ENCODE measurements at regions not wholly inside any gene's neighbourhood (a gene's known extent, or its start where the extent isn't known, plus 50 kb on each side); places are given as distances from the start of the nearest gene placed in this dataset.

DNA sequence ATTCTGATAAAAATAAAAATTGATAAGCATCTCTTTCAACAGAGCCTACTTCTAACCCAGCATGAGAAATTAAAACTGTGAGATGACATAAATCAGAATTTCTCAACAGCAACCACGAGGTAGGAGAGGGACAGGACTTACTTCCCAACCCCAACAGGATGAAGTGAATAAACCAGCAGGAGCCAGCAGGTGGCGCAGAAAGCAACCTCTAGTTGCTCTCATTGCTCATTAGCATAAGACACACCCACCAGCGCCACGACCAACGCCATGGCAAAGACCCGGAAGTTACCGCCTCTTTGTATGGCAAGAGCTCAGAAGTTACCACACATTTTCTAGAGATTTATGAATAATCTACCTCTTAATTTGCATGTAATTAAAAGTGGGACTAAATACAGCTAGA is 189.4 kb upstream of the CDH8 start:
- Histone ChIP-seq H3K27me3 (ENCODE audit: control insufficient read depth in 1 of 2, insufficient read depth in 2 of 2, low read length in 2 of 2) (no peaks in the 10 kb centered on the region), H3K9me3 (ENCODE audit: control insufficient read depth in 1 of 2, low read length in 2 of 2) (peaks cover 0 to 4% of the 10 kb centered on the region in 2 donors), H3K4me3 (ENCODE audit: low read depth in 1 of 2, low read length in 2 of 2) (no peak overlapping the region), H3K36me3 (ENCODE audit: control insufficient read depth in 1 of 2, insufficient read depth in 2 of 2, low read length in 2 of 2) (no peaks in the 10 kb centered on the region), H3K27ac (ENCODE audit: low read depth, low read length) (no peak overlapping the region), H3K4me1 (ENCODE audit: control insufficient read depth in 1 of 2, insufficient read depth in 2 of 2, low read length in 2 of 2) (no peaks in the 10 kb centered on the region), H3K9ac (ENCODE audit: low read depth in 1 of 2, low read length in 2 of 2) (no peak overlapping the region)

GRCh38 chr16:62224646-62225209 is 188.5 kb upstream of the CDH8 start:
- Histone ChIP-seq H3K4me1 (ENCODE audit: control insufficient read depth in 1 of 2, insufficient read depth in 2 of 2, low read length in 2 of 2) (no peaks in the 10 kb centered on the region), H3K36me3 (ENCODE audit: control insufficient read depth in 1 of 2, insufficient read depth in 2 of 2, low read length in 2 of 2) (no peaks in the 10 kb centered on the region), H3K27me3 (ENCODE audit: control insufficient read depth in 1 of 2, insufficient read depth in 2 of 2, low read length in 2 of 2) (no peaks in the 10 kb centered on the region), H3K4me3 (ENCODE audit: low read depth in 1 of 2, low read length in 2 of 2) (no peak overlapping the region), H3K9me3 (ENCODE audit: control insufficient read depth in 1 of 2, low read length in 2 of 2) (no peaks in the 10 kb centered on the region), H3K9ac (ENCODE audit: low read depth in 1 of 2, low read length in 2 of 2) (no peak overlapping the region), H3K27ac (ENCODE audit: low read depth, low read length) (no peak overlapping the region)

DNA sequence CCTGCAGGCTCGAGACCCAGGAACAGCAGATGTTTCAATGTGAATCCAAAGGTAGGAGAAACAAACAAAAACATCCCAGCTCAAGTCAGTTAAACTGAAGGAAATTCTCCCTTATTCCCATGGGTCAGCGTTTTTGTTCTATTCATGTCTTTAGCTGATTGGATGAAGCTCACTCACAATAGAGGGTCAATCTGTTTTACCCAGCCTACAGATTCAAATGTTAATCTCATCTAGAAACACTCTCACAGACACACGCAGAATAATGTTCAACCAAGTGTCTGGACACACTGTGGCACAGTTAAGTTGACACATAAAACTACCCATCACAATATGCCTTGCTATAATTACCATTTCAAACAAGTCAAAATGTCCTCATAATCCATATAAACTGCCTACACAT is 180.6 kb upstream of the CDH8 start:
- Histone ChIP-seq H3K9ac (ENCODE audit: low read depth in 1 of 2, low read length in 2 of 2) (no peak overlapping the region), H3K9me3 (ENCODE audit: control insufficient read depth in 1 of 2, low read length in 2 of 2) (peaks cover 0 to 4% of the 10 kb centered on the region in 2 donors), H3K4me1 (ENCODE audit: control insufficient read depth in 1 of 2, insufficient read depth in 2 of 2, low read length in 2 of 2) (no peaks in the 10 kb centered on the region), H3K27me3 (ENCODE audit: control insufficient read depth in 1 of 2, insufficient read depth in 2 of 2, low read length in 2 of 2) (no peaks in the 10 kb centered on the region), H3K36me3 (ENCODE audit: control insufficient read depth in 1 of 2, insufficient read depth in 2 of 2, low read length in 2 of 2) (no peaks in the 10 kb centered on the region), H3K27ac (ENCODE audit: low read depth, low read length) (no peak overlapping the region), H3K4me3 (ENCODE audit: low read depth in 1 of 2, low read length in 2 of 2) (no peak overlapping the region)

DNA sequence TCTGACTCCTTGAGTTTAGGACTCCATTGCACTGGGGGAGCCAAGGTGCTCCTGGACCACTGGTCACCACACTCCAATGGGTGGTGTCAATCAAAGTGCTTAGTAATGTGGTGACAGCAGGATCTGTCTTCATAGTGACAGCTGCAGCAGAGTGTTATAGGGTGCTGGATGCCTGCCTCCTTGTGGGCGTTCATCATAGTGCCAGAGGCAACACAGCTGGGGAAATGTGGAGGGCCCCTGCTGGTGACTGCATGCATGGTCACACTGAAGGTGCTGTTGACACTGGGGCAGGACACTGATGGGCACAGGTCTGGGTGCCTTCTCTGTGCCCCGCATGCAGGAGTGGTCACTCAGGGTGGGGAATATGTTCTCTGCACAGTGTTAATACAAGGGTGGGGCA is 177.5 kb upstream of the CDH8 start:
- no peaks in the 10 kb centered on the region for H3K4me1 ChIP-seq (ENCODE audit: control insufficient read depth in 1 of 2, insufficient read depth in 2 of 2, low read length in 2 of 2)
- H3K27me3 ChIP-seq (ENCODE audit: control insufficient read depth in 1 of 2, insufficient read depth in 2 of 2, low read length in 2 of 2) = no peaks in the 10 kb centered on the region

DNA sequence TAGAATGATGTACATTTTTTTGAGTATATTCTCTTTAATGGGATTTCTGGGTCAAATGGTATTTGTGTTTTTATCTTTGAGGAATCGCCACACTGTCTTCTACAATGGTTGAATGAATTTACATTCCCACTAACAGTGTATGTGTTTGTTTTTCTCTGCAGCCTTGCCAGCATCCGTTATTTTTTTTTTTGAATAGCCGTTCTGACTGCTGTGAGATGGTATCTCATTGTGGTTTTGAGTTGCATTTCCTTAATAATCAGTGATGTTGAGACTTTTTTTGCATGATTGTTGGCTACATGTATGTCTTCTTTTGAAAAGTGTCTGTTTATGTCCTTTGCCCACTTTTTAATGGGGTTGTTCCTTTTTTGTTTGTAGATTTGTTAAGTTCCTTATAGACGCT is 172.7 kb upstream of the CDH8 start:
- Histone ChIP-seq H3K9me3 (ENCODE audit: control insufficient read depth in 1 of 2, low read length in 2 of 2) (peaks cover 0 to 3% of the 10 kb centered on the region in 2 donors), H3K4me1 (ENCODE audit: control insufficient read depth in 1 of 2, insufficient read depth in 2 of 2, low read length in 2 of 2) (no peaks in the 10 kb centered on the region), H3K4me3 (ENCODE audit: low read depth in 1 of 2, low read length in 2 of 2) (no peak overlapping the region), H3K27me3 (ENCODE audit: control insufficient read depth in 1 of 2, insufficient read depth in 2 of 2, low read length in 2 of 2) (no peaks in the 10 kb centered on the region), H3K36me3 (ENCODE audit: control insufficient read depth in 1 of 2, insufficient read depth in 2 of 2, low read length in 2 of 2) (no peaks in the 10 kb centered on the region), H3K27ac (ENCODE audit: low read depth, low read length) (no peak overlapping the region), H3K9ac (ENCODE audit: low read depth in 1 of 2, low read length in 2 of 2) (no peak overlapping the region)

More for the DNA sequence above, 177.5 kb upstream of the CDH8 start:
- Histone ChIP-seq H3K9me3 (ENCODE audit: control insufficient read depth in 1 of 2, low read length in 2 of 2) (peaks cover 0 to 4% of the 10 kb centered on the region in 2 donors), H3K36me3 (ENCODE audit: control insufficient read depth in 1 of 2, insufficient read depth in 2 of 2, low read length in 2 of 2) (no peaks in the 10 kb centered on the region), H3K27ac (ENCODE audit: low read depth, low read length) (no peak overlapping the region), H3K4me3 (ENCODE audit: low read depth in 1 of 2, low read length in 2 of 2) (no peak overlapping the region), H3K9ac (ENCODE audit: low read depth in 1 of 2, low read length in 2 of 2) (no peak overlapping the region)

GRCh38 chr16:62205459-62205858 is 169.2 kb upstream of the CDH8 start:
- Histone ChIP-seq H3K4me3 (ENCODE audit: low read depth in 1 of 2, low read length in 2 of 2) (no peak overlapping the region), H3K27me3 (ENCODE audit: control insufficient read depth in 1 of 2, insufficient read depth in 2 of 2, low read length in 2 of 2) (no peaks in the 10 kb centered on the region), H3K36me3 (ENCODE audit: control insufficient read depth in 1 of 2, insufficient read depth in 2 of 2, low read length in 2 of 2) (no peaks in the 10 kb centered on the region), H3K9ac (ENCODE audit: low read depth in 1 of 2, low read length in 2 of 2) (no peak overlapping the region), H3K27ac (ENCODE audit: low read depth, low read length) (no peak overlapping the region), H3K4me1 (ENCODE audit: control insufficient read depth in 1 of 2, insufficient read depth in 2 of 2, low read length in 2 of 2) (no peaks in the 10 kb centered on the region), H3K9me3 (ENCODE audit: control insufficient read depth in 1 of 2, low read length in 2 of 2) (peaks cover 0 to 7% of the 10 kb centered on the region in 2 donors)

DNA sequence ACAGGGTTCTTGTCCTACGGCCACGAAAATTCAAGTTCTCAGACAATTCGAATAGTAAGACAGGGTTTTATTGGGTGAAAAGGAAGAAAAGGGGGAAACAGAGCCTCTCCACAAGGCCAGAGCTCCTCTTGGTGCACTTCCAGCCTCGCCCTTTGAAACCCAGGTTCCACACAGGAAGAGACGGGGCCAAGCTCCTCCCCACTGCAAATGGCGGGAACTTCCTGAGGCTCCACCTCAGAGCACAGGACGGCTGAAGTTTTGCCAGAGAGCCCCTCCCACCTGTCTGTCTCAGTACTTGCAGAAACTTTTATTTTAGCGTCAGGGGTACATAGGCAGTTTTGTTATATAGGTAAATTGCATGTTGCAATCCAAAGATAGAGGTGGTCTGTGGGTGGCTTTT is 165.7 kb upstream of the CDH8 start:
- H3K27me3 ChIP-seq (ENCODE audit: control insufficient read depth in 1 of 2, insufficient read depth in 2 of 2, low read length in 2 of 2) = no peaks in the 10 kb centered on the region
- peaks cover 0 to 7% of the 10 kb centered on the region in 2 donors for H3K9me3 ChIP-seq (ENCODE audit: control insufficient read depth in 1 of 2, low read length in 2 of 2)
- H3K4me1 ChIP-seq (ENCODE audit: control insufficient read depth in 1 of 2, insufficient read depth in 2 of 2, low read length in 2 of 2) = no peaks in the 10 kb centered on the region
- H3K4me3 ChIP-seq (ENCODE audit: low read depth in 1 of 2, low read length in 2 of 2) = no peak overlapping the region
- no peak overlapping the region for H3K9ac ChIP-seq (ENCODE audit: low read depth in 1 of 2, low read length in 2 of 2)
- H3K36me3 ChIP-seq (ENCODE audit: control insufficient read depth in 1 of 2, insufficient read depth in 2 of 2, low read length in 2 of 2) = no peaks in the 10 kb centered on the region
- H3K27ac ChIP-seq (ENCODE audit: low read depth, low read length) = no peak overlapping the region

- Histone ChIP-seq H3K27me3 (ENCODE audit: control insufficient read depth in 1 of 2, insufficient read depth in 2 of 2, low read length in 2 of 2) (no peaks in the 10 kb centered on the region), H3K27ac (ENCODE audit: low read depth, low read length) (no peak overlapping the region), H3K4me3 (ENCODE audit: low read depth in 1 of 2, low read length in 2 of 2) (no peak overlapping the region), H3K36me3 (ENCODE audit: control insufficient read depth in 1 of 2, insufficient read depth in 2 of 2, low read length in 2 of 2) (no peaks in the 10 kb centered on the region), H3K4me1 (ENCODE audit: control insufficient read depth in 1 of 2, insufficient read depth in 2 of 2, low read length in 2 of 2) (no peaks in the 10 kb centered on the region), H3K9me3 (ENCODE audit: control insufficient read depth in 1 of 2, low read length in 2 of 2) (no peaks in the 10 kb centered on the region), H3K9ac (ENCODE audit: low read depth in 1 of 2, low read length in 2 of 2) (no peak overlapping the region)
These were observed 158.6 kb upstream of the CDH8 start for GRCh38 chr16:62194828-62195227.

DNA sequence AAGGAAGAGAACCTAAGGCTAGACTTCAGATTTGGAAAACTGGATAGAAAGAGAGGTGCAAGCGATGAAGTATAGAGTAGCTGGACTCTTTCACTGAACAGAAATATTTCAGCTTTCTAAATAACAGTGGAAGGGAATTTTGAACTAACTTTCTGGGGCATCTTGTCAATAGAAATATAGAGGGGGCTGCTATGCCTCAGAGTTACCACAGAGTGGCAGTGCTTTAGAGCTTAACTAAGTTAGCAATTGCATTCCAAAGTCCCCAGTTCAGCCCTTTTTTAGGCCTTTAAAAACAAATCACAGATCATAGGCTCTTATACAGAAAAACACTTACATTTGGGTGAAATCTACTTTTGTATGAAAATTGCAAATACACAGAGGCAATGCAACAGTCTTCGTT is 154.2 kb upstream of the CDH8 start:
- H3K27me3 ChIP-seq (ENCODE audit: control insufficient read depth in 1 of 2, insufficient read depth in 2 of 2, low read length in 2 of 2) = no peaks in the 10 kb centered on the region
- no peak overlapping the region for H3K9ac ChIP-seq (ENCODE audit: low read depth in 1 of 2, low read length in 2 of 2)
- H3K4me1 ChIP-seq (ENCODE audit: control insufficient read depth in 1 of 2, insufficient read depth in 2 of 2, low read length in 2 of 2) = no peaks in the 10 kb centered on the region
- peaks cover 0 to 3% of the 10 kb centered on the region in 2 donors for H3K9me3 ChIP-seq (ENCODE audit: control insufficient read depth in 1 of 2, low read length in 2 of 2)
- H3K4me3 ChIP-seq (ENCODE audit: low read depth in 1 of 2, low read length in 2 of 2) = no peak overlapping the region
- no peak overlapping the region for H3K27ac ChIP-seq (ENCODE audit: low read depth, low read length)
- no peaks in the 10 kb centered on the region for H3K36me3 ChIP-seq (ENCODE audit: control insufficient read depth in 1 of 2, insufficient read depth in 2 of 2, low read length in 2 of 2)

DNA sequence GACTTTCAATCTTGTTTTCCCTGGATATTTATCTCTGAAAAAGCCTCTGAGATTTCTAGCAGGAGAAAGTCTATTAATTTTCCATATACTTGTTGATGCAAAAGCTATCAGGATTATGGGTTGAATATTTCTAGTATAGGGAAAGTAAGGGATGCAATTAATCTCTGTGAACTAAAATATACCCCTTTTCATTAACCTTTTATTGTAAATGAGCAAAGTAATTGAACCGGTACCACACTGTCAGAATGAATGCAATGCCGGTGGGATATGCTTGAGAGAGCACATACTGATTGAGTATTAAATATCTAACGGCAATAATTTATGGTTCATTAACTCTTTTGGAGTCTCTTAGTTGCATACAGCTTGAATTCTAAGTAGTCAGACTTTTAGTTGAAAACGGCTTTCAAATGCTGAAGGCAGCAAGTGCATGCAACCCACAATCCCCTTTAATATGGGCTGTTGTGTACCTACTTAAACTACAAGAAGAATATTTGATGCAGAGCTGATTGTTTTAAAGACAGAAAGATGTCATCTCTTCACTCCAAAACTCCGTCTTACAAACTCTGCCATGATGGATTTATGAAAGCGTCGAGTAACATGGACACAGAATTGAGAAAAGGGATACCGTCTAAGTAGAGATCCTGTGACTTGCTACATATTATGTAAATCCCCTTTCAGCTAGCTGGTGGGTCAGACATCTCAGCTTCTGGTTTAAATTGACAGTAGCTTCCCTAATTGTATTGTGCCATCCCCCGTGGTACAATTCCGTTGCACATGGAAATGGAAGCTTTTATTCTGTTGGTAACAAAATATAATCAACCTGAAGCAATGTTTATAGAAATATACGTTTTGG is 141.3 kb upstream of the CDH8 start:
- Histone ChIP-seq H3K4me1 (ENCODE audit: control insufficient read depth in 1 of 2, insufficient read depth in 2 of 2, low read length in 2 of 2) (no peaks in the 10 kb centered on the region), H3K9ac (ENCODE audit: low read depth in 1 of 2, low read length in 2 of 2) (no peak overlapping the region), H3K9me3 (ENCODE audit: control insufficient read depth in 1 of 2, low read length in 2 of 2) (peaks cover 3% of the 10 kb centered on the region in 2 donors), H3K36me3 (ENCODE audit: control insufficient read depth in 1 of 2, insufficient read depth in 2 of 2, low read length in 2 of 2) (no peaks in the 10 kb centered on the region), H3K27ac (ENCODE audit: low read depth, low read length) (no peak overlapping the region), H3K27me3 (ENCODE audit: control insufficient read depth in 1 of 2, insufficient read depth in 2 of 2, low read length in 2 of 2) (no peaks in the 10 kb centered on the region), H3K4me3 (ENCODE audit: low read depth in 1 of 2, low read length in 2 of 2) (no peak overlapping the region)
